ENCODE measurements at regions not wholly inside any gene's neighbourhood (a gene's known extent, or its start where the extent isn't known, plus 50 kb on each side); places are given as distances from the start of the nearest gene placed in this dataset.

- DNase-seq, result no peak
- Histone ChIP-seq H3K36me3 (no peaks in the 10 kb centered on the region), H3K4me1 (no peaks in the 10 kb centered on the region), H3K27me3 (no peaks in the 10 kb centered on the region), H3K27ac (no peak overlapping the region), H3K4me3 (no peak overlapping the region), H3K9me3 (no peaks in the 10 kb centered on the region)
- TF ChIP-seq, protein P1, sequence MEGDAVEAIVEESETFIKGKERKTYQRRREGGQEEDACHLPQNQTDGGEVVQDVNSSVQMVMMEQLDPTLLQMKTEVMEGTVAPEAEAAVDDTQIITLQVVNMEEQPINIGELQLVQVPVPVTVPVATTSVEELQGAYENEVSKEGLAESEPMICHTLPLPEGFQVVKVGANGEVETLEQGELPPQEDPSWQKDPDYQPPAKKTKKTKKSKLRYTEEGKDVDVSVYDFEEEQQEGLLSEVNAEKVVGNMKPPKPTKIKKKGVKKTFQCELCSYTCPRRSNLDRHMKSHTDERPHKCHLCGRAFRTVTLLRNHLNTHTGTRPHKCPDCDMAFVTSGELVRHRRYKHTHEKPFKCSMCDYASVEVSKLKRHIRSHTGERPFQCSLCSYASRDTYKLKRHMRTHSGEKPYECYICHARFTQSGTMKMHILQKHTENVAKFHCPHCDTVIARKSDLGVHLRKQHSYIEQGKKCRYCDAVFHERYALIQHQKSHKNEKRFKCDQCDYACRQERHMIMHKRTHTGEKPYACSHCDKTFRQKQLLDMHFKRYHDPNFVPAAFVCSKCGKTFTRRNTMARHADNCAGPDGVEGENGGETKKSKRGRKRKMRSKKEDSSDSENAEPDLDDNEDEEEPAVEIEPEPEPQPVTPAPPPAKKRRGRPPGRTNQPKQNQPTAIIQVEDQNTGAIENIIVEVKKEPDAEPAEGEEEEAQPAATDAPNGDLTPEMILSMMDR (IDR thresholded peaks at IDR 0.05), result no peak
- no peak for TF ChIP-seq POLR2A (IDR thresholded peaks at IDR 0.05)
Measured at GRCh38 chr2:11925295-11926066, 179.0 kb downstream of the LPIN1 start.

DNA sequence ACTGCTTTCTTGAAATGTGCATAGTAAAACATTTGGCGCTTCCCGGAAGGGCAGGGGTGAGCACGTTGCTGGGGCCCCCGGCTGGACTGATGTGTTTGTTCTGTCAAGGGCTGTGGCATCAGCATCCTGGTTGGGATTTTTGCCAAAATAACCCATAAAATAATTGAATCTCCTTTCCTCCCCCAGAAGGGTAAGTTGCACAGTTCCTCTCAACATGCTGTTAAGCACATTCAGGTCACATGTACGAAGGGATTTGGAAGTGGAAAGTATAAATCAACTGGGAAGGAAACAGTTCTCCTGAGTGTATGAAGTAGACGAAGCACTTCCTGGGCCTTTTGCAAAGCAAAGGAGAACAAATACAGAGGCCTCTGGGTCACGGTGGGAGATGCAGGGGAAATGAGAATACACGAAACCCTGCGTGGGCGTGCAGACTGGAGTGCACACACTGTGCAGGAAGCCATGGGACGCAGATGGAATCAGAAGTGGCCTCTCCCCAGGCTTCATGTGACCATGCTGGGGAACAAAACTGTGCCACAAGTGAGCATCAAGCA, 183.9 kb downstream of the LPIN1 start:
- DNase-seq, result no peak
- no peak for TF ChIP-seq POLR2A (IDR thresholded peaks at IDR 0.05)
- TF ChIP-seq, protein P1 (IDR thresholded peaks at IDR 0.05), result no peak

DNA sequence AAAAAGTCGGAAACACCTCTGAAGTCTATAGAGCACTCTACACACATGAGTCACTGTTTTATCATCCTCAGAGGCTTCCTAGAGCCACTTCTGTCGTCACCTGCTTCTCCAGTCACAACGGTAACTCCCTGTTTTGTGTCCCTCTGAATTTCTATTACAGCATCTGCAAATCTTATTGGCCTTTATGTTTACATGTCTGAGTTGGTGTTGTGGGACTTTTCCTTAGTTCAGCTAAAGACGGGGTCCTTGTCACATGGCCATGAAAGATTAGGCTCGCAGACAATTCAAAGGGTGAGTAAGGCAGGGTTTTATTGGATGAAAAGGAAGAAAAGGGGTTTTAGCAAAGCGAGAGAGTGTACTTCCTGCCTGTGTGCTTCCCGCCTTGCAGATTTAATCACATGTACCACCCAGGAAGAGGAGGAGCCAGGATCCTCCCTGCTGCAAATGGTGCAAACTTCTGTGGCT, 185.6 kb downstream of the LPIN1 start:
- no peaks in the 10 kb centered on the region for H3K9me3 ChIP-seq

More for the DNA sequence above, 183.9 kb downstream of the LPIN1 start:
- H3K9me3 ChIP-seq, result no peaks in the 10 kb centered on the region
- H3K27ac ChIP-seq, result no peak overlapping the region
- no peaks in the 10 kb centered on the region for H3K27me3 ChIP-seq
- H3K4me3 ChIP-seq, result no peak overlapping the region
- H3K4me1 ChIP-seq, result no peaks in the 10 kb centered on the region
- H3K36me3 ChIP-seq, result no peaks in the 10 kb centered on the region

DNA sequence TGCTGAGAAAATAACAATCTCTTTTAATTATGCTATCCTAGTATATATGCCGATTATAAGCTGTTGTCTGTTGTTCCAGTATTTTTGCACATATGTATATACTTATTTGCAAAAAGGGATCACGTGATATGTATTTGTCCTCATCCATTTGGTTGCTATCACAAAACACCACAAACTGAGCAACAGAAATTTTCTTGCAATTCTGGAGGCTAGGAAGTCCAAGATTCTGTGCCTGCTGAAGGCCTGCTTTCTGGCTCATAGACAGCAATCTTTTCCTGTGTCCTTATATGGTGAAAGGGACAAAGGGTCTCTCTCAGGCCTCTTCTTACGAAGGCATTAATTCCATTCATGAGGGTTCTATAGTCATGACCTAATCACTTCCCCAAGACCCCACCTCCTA, 186.5 kb downstream of the LPIN1 start:
- no peak overlapping the region for H3K27ac ChIP-seq
- no peak overlapping the region for H3K4me3 ChIP-seq
- TF ChIP-seq, protein P1 (IDR thresholded peaks at IDR 0.05), result no peak
- no peak for TF ChIP-seq POLR2A (IDR thresholded peaks at IDR 0.05)
- no peaks in the 10 kb centered on the region for H3K4me1 ChIP-seq
- H3K27me3 ChIP-seq, result no peaks in the 10 kb centered on the region
- DNase-seq, result no peak
- H3K9me3 ChIP-seq, result no peaks in the 10 kb centered on the region
- no peaks in the 10 kb centered on the region for H3K36me3 ChIP-seq

More for the DNA sequence above, 185.6 kb downstream of the LPIN1 start:
- Histone ChIP-seq H3K4me3 (no peak overlapping the region), H3K36me3 (no peaks in the 10 kb centered on the region), H3K4me1 (no peaks in the 10 kb centered on the region), H3K27ac (no peak overlapping the region), H3K27me3 (no peaks in the 10 kb centered on the region)
- DNase-seq, result no peak
- no peak for TF ChIP-seq POLR2A (IDR thresholded peaks at IDR 0.05)
- TF ChIP-seq, protein P1 (IDR thresholded peaks at IDR 0.05), result no peak

GRCh38 chr2:11933854-11934253, 187.4 kb downstream of the LPIN1 start:
- H3K36me3 ChIP-seq, result no peaks in the 10 kb centered on the region
- no peak overlapping the region for H3K4me3 ChIP-seq
- no peak overlapping the region for H3K27ac ChIP-seq
- no peak for TF ChIP-seq POLR2A (IDR thresholded peaks at IDR 0.05)
- TF ChIP-seq, protein P1 (IDR thresholded peaks at IDR 0.05), result no peak
- no peaks in the 10 kb centered on the region for H3K27me3 ChIP-seq
- no peaks in the 10 kb centered on the region for H3K9me3 ChIP-seq
- no peaks in the 10 kb centered on the region for H3K4me1 ChIP-seq
- no peak for DNase-seq

Measured in Peyer's patch (tissue), 4 donors.